SK-N-SH treated with all-trans-retinoic acid at 6 μM for 48 hours (cell line): ENCODE measurements at regions not wholly inside any gene's neighbourhood (a gene's known extent, or its start where the extent isn't known, plus 50 kb on each side); places are given as distances from the start of the nearest gene placed in this dataset.

Source experiments
- ARNTL ChIP-seq: fragments of 450-650 bp; formaldehyde crosslinking; IDR thresholded peaks from 2 replicates; pipeline ENCODE4 v1.5.0; 2020; ENCODE audit warnings: low read depth, mild to moderate bottlenecking, moderate library complexity, borderline replicate concordance
- ESRRG ChIP-seq: fragments of 250-450 bp; sonication (Bioruptor Pico); IDR thresholded peaks from 2 replicates; pipeline ENCODE4 v1.6.1; 2021; ENCODE audit warnings: mild to moderate bottlenecking
- GLIS3 ChIP-seq: fragments of 250-450 bp; sonication (Bioruptor Pico); IDR thresholded peaks from 2 replicates; pipeline ENCODE4 v1.5.0; 2020; ENCODE audit warnings: mild to moderate bottlenecking, moderate library complexity
- PPARA ChIP-seq: fragments of 250-450 bp; sonication (Bioruptor Pico); IDR thresholded peaks from 2 replicates; pipeline ENCODE4 v1.5.0; 2020; ENCODE audit warnings: mild to moderate bottlenecking, borderline replicate concordance
- TOX ChIP-seq: fragments of 250-450 bp; sonication (Bioruptor Pico); IDR thresholded peaks from 2 replicates; pipeline ENCODE4 v1.8.0; 2021; ENCODE audit warnings: mild to moderate bottlenecking, moderate library complexity, borderline replicate concordance
- ZC3H10 ChIP-seq: fragments of 250-450 bp; sonication (Bioruptor Pico); IDR thresholded peaks from 2 replicates; pipeline ENCODE4 v1.5.1; 2021; ENCODE audit warnings: mild to moderate bottlenecking, moderate library complexity
- ZFP3 ChIP-seq: fragments of 250-450 bp; sonication (Bioruptor Pico); IDR thresholded peaks from 2 replicates; pipeline ENCODE4 v1.5.0; 2020; ENCODE audit warnings: mild to moderate bottlenecking, moderate library complexity
- ZFP30 ChIP-seq: fragments of 450-650 bp; formaldehyde crosslinking; IDR thresholded peaks from 2 replicates; pipeline ENCODE4 v1.5.0; 2022; ENCODE audit warnings: mild to moderate bottlenecking, moderate library complexity
- ZNF565 ChIP-seq: fragments of 450-650 bp; formaldehyde crosslinking; conservative IDR thresholded peaks from 2 replicates; pipeline ENCODE4 v1.5.0; 2020; ENCODE audit warnings: low read depth, mild to moderate bottlenecking, moderate library complexity
- TF ChIP-seq, protein P1 (sequence below): fragments of 250-450 bp; sonication (Bioruptor Pico); IDR thresholded peaks from 2 replicates; pipeline ENCODE4 v1.5.1; 2020; ENCODE audit warnings: low read depth, mild to moderate bottlenecking, moderate library complexity
- TF ChIP-seq, protein P2 (sequence below): fragments of 250-450 bp; sonication (Bioruptor Pico); IDR thresholded peaks from 2 replicates; pipeline ENCODE4 v1.5.0; 2020; ENCODE audit warnings: mild to moderate bottlenecking, moderate library complexity
- TF ChIP-seq, protein P3 (sequence below): fragments of 250-450 bp; sonication (Bioruptor Pico); IDR thresholded peaks from 2 replicates; pipeline ENCODE4 v1.5.1; 2021; ENCODE audit warnings: mild to moderate bottlenecking, moderate library complexity
- TF ChIP-seq, protein P4 (sequence below): fragments of 250-450 bp; sonication (Bioruptor Pico); IDR thresholded peaks from 2 replicates; pipeline ENCODE4 v1.8.0; 2020; ENCODE audit warnings: mild to moderate bottlenecking, moderate library complexity, borderline replicate concordance

DNA sequence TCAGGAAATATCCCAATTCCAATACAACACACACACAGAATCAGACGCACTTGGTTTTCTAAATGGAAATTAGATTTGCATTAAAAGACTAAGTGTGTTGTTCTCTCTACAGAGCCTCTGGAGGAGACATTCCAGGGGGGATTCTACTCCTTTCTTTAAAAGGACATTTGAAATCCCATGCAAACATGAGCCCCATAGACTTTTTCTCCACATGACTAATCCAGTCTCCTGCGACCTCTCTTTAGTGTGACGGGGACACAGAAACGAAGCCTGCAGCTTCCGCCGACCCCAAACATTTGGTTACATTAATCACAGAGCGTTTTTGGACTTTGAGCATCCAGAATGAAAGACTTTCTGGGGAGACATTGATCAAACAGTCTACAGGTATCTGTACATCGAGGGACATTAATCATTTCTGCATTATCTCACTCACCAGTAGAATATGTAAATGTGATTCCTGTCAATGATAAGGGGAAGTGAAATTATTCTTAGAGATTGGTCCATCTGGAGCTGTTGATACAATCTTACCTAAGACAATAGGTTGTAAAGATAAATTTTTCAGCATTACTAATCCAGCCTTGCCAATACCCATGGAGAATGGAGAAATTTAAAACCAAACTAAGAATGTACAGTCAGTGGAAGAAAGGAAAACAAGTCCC, 103.4 kb upstream of the IRX3 start:
- TF ChIP-seq, protein P1, sequence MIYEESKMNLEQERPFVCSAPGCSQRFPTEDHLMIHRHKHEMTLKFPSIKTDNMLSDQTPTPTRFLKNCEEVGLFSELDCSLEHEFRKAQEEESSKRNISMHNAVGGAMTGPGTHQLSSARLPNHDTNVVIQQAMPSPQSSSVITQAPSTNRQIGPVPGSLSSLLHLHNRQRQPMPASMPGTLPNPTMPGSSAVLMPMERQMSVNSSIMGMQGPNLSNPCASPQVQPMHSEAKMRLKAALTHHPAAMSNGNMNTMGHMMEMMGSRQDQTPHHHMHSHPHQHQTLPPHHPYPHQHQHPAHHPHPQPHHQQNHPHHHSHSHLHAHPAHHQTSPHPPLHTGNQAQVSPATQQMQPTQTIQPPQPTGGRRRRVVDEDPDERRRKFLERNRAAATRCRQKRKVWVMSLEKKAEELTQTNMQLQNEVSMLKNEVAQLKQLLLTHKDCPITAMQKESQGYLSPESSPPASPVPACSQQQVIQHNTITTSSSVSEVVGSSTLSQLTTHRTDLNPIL (CRISPR knock-in tag) = no peak
- TF ChIP-seq, protein P2, sequence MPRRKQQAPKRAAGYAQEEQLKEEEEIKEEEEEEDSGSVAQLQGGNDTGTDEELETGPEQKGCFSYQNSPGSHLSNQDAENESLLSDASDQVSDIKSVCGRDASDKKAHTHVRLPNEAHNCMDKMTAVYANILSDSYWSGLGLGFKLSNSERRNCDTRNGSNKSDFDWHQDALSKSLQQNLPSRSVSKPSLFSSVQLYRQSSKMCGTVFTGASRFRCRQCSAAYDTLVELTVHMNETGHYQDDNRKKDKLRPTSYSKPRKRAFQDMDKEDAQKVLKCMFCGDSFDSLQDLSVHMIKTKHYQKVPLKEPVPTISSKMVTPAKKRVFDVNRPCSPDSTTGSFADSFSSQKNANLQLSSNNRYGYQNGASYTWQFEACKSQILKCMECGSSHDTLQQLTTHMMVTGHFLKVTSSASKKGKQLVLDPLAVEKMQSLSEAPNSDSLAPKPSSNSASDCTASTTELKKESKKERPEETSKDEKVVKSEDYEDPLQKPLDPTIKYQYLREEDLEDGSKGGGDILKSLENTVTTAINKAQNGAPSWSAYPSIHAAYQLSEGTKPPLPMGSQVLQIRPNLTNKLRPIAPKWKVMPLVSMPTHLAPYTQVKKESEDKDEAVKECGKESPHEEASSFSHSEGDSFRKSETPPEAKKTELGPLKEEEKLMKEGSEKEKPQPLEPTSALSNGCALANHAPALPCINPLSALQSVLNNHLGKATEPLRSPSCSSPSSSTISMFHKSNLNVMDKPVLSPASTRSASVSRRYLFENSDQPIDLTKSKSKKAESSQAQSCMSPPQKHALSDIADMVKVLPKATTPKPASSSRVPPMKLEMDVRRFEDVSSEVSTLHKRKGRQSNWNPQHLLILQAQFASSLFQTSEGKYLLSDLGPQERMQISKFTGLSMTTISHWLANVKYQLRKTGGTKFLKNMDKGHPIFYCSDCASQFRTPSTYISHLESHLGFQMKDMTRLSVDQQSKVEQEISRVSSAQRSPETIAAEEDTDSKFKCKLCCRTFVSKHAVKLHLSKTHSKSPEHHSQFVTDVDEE (CRISPR knock-in tag) = no peak
- TF ChIP-seq ARNTL (CRISPR knock-in tag) (no peak), PPARA (CRISPR knock-in tag) (no peak), TOX (CRISPR knock-in tag) (no peak), ZC3H10 (no peak), ZFP3 (CRISPR knock-in tag) (no peak), ZFP30 (no peak), GLIS3 (no peak), ESRRG (CRISPR knock-in tag) (no peak), ZNF565 (CRISPR knock-in tag) (no peak)
- TF ChIP-seq, protein P3, sequence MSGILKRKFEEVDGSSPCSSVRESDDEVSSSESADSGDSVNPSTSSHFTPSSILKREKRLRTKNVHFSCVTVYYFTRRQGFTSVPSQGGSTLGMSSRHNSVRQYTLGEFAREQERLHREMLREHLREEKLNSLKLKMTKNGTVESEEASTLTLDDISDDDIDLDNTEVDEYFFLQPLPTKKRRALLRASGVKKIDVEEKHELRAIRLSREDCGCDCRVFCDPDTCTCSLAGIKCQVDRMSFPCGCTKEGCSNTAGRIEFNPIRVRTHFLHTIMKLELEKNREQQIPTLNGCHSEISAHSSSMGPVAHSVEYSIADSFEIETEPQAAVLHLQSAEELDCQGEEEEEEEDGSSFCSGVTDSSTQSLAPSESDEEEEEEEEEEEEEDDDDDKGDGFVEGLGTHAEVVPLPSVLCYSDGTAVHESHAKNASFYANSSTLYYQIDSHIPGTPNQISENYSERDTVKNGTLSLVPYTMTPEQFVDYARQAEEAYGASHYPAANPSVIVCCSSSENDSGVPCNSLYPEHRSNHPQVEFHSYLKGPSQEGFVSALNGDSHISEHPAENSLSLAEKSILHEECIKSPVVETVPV (CRISPR knock-in tag) = no peak
- TF ChIP-seq, protein P4, sequence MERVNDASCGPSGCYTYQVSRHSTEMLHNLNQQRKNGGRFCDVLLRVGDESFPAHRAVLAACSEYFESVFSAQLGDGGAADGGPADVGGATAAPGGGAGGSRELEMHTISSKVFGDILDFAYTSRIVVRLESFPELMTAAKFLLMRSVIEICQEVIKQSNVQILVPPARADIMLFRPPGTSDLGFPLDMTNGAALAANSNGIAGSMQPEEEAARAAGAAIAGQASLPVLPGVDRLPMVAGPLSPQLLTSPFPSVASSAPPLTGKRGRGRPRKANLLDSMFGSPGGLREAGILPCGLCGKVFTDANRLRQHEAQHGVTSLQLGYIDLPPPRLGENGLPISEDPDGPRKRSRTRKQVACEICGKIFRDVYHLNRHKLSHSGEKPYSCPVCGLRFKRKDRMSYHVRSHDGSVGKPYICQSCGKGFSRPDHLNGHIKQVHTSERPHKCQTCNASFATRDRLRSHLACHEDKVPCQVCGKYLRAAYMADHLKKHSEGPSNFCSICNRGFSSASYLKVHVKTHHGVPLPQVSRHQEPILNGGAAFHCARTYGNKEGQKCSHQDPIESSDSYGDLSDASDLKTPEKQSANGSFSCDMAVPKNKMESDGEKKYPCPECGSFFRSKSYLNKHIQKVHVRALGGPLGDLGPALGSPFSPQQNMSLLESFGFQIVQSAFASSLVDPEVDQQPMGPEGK (CRISPR knock-in tag) = no peak
